Duodenal mucosa (tissue), 2 donors: ENCODE measurements at regions not wholly inside any gene's neighbourhood (a gene's known extent, or its start where the extent isn't known, plus 50 kb on each side); places are given as distances from the start of the nearest gene placed in this dataset.

ENCODE experiments used
- H3K27ac ChIP-seq: one replicate; pipeline ENCODE4 v1.7.0; 2013; ENCODE audit warnings: low read depth, low read length
- H3K27me3 ChIP-seq, 2 donors: one replicate each; pipeline ENCODE4 v1.7.0; 2013; ENCODE audit warnings: low read length in 2 of 2, control low read depth in 1 of 2; ENCODE audit not compliant: insufficient read depth in 2 of 2, control insufficient read depth in 1 of 2
- H3K36me3 ChIP-seq, 2 donors: one replicate each; pipeline ENCODE4 v1.7.0; 2013; ENCODE audit warnings: low read length in 2 of 2, control low read depth in 1 of 2; ENCODE audit not compliant: insufficient read depth in 2 of 2, control insufficient read depth in 1 of 2
- H3K4me1 ChIP-seq, 2 donors: one replicate each; pipeline ENCODE4 v1.7.0; 2013; ENCODE audit warnings: low read length in 2 of 2, control low read depth in 1 of 2; ENCODE audit not compliant: insufficient read depth in 2 of 2, control insufficient read depth in 1 of 2
- H3K4me3 ChIP-seq, 2 donors: one replicate each; pipeline ENCODE4 v1.7.0; 2013; ENCODE audit warnings: low read length in 2 of 2, low read depth in 1 of 2
- H3K9ac ChIP-seq, 2 donors: one replicate each; pipeline ENCODE4 v1.7.0; 2013; ENCODE audit warnings: low read length in 2 of 2, low read depth in 1 of 2
- H3K9me3 ChIP-seq, 2 donors: one replicate each; pipeline ENCODE4 v1.7.0; 2013; ENCODE audit warnings: low read length in 2 of 2, control low read depth in 1 of 2; ENCODE audit not compliant: control insufficient read depth in 1 of 2

DNA sequence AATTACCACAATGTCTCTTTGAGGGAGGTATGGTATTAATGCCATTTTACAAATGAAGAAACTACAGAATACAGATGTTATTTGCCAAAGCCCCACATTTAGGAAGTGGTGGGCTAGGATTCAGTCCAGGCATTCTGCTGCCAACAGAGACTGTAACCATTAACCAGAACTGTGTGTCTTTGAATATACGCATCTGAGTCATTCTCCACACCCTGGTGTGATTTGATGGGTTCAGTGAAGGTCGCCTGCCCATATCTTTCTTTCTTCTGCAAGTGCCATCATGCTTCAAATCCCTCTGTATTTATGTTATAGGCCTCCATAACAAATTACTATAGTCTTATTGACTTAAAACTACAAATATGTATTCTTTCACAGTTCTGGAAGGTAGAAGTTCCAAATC lies 479.0 kb upstream of the DCC start:
- Histone ChIP-seq H3K9ac (no peak overlapping the region), H3K4me3 (no peak overlapping the region), H3K27me3 (no peaks in the 10 kb centered on the region), H3K9me3 (no peaks in the 10 kb centered on the region), H3K36me3 (no peaks in the 10 kb centered on the region), H3K4me1 (no peaks in the 10 kb centered on the region), H3K27ac (no peak overlapping the region)

DNA sequence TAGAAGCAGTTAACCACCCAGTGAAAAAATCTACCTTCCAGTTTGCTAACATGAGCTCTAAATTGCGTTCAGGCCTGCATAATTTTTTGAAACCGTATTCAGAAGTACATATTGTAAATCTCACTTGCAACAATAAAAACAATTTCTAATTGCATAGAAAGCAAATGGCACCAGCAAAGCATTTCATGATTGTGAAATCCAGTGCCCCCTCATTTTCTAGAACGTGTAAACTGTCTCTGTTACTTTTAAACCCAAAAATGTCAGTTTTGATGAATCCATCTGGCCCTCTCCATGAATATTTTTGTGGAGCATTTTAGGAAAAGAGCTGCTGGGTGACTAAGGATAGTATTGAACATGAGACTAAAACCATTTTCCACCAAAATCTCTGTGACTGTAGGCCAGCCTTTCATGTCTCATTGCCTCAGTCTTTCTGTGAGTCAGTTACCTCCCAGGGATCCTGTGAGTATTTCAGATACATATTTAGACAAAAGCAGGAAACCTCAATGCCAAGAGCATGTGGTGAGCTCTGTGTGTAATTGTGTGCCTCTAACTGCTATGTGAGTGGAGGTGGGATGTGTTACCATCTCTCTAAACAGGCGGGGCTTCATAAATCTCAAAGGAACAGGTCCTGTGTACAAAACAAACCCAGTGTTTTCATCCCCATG lies 477.8 kb upstream of the DCC start:
- Histone ChIP-seq H3K27me3 (no peaks in the 10 kb centered on the region), H3K4me1 (no peaks in the 10 kb centered on the region), H3K9ac (no peak overlapping the region), H3K9me3 (no peaks in the 10 kb centered on the region), H3K36me3 (no peaks in the 10 kb centered on the region), H3K27ac (no peak overlapping the region), H3K4me3 (no peak overlapping the region)

DNA sequence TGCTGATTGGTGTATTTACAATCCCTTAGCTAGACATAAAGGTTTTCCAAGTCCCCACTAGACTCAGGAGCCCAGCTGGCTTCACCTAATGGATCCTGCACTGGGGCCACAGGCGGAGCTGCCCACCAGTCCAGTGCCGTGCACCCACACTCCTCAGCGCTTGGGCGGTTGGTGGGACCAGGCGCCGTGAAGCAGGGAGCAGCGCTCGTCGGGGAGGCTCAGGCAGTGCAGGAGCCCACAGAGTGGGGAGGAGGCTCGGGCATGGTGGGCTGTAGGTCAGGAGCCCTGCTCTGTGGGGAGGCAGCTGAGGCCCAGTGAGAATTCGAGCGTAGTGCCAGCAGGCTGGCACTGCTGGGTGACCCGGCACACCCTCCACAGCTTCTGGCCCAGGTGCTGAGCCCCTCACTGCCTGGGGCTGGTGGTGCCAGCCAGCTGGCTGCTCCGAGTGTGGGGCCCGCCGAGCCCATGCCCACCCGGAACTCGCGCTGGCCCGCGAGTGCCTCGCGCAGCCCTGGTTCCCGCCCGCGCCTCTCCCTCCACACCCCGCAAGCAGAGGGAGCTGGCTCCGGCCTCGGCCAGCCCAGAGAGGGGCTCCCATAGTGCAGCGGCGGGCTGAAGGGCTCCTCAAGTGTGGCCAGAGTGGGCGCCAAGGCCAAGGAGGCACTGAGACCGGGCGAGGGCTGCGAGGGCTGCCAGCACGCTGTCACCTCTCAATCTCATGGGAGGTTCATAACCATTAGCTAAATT lies 475.6 kb upstream of the DCC start:
- Histone ChIP-seq H3K27ac (no peak overlapping the region), H3K27me3 (no peaks in the 10 kb centered on the region), H3K36me3 (no peaks in the 10 kb centered on the region)

DNA sequence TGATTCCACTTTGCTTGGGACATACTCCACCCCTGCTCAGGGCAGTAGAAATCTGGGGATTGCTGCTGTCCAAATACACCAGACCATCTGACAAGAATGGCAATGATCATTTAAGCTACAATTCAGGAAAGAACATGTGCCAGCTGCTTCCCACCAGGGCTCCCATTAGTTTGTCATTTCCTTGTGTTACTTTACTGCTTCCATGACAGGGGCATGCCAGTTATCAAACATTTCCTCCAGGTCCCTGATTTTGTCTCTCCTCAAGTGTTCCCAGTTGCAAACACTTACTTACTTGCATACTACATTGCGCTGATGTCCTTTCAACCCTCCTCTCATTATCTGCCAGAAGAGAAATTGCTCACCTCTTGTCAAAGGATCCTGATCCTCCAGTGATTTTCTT lies 474.5 kb upstream of the DCC start:
- Histone ChIP-seq H3K4me3 (no peak overlapping the region), H3K27me3 (no peaks in the 10 kb centered on the region), H3K9me3 (no peaks in the 10 kb centered on the region), H3K9ac (no peak overlapping the region), H3K36me3 (no peaks in the 10 kb centered on the region), H3K27ac (no peak overlapping the region), H3K4me1 (no peaks in the 10 kb centered on the region)

More for the DNA sequence above, 475.6 kb upstream of the DCC start:
- Histone ChIP-seq H3K4me1 (no peaks in the 10 kb centered on the region), H3K9me3 (no peaks in the 10 kb centered on the region), H3K9ac (no peak overlapping the region), H3K4me3 (no peak overlapping the region)

DNA sequence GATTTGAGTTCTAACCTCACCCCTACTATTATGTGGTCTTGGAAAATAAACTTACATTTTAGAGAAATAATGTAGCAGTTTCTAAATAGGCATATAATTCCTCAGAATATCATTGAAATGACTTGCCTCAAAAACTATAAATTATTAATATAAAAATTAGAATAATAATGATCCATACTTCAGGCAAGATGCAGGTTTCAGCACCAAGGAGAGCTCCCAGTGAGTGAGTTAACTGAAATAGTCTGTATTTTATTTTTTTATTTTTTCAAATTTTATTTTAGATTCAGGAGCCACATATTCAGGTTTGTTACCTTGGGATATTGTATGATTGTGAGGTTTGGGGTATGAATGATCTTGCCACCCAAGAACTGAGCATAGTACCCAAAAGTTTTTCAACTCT lies 472.2 kb upstream of the DCC start:
- Histone ChIP-seq H3K9ac (no peak overlapping the region), H3K4me1 (no peaks in the 10 kb centered on the region), H3K27me3 (no peaks in the 10 kb centered on the region), H3K36me3 (no peaks in the 10 kb centered on the region), H3K9me3 (no peaks in the 10 kb centered on the region), H3K4me3 (no peak overlapping the region), H3K27ac (no peak overlapping the region)

DNA sequence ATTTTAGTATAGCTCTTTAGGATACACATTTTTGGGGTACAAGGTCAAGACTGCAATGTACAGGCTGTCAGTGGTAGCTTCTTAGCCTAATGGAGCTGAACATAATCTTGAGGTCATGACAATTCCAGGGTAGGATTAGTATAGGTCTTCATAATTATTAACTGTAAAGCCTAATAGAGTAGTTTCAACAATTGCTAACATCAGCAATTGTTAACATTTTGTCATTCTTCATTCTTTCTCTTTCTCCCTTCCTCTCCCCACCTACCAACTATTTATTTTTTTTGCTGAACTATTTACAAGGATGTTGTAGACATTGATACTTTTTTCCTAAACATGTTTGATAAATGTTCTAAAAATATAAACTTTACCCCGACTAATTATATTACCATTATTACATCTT lies 461.3 kb upstream of the DCC start:
- Histone ChIP-seq H3K27me3 (no peaks in the 10 kb centered on the region), H3K36me3 (no peaks in the 10 kb centered on the region), H3K9me3 (no peaks in the 10 kb centered on the region), H3K4me1 (no peaks in the 10 kb centered on the region), H3K27ac (no peak overlapping the region), H3K4me3 (no peak overlapping the region), H3K9ac (no peak overlapping the region)

DNA sequence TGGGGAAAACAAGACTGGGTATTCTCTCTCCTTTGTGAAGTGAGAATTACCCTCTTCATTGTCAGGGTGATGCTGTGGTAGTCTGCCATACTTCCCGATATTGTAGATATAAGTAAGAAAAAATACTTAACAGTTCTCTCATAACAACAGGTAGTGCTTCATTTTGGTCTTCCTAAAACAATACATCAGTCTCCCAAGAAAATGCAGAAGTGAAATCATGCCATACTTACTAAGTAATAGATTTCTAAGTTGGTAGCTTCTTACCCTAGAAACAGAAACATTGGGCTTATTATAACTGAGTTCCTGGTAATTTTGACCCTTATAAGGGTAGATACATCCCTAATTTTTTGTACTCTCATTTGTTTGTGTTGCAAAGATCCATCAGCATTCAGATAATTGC lies 460.7 kb upstream of the DCC start:
- Histone ChIP-seq H3K9ac (no peak overlapping the region), H3K9me3 (no peaks in the 10 kb centered on the region), H3K27me3 (no peaks in the 10 kb centered on the region), H3K4me1 (no peaks in the 10 kb centered on the region), H3K36me3 (no peaks in the 10 kb centered on the region), H3K4me3 (no peak overlapping the region), H3K27ac (no peak overlapping the region)

DNA sequence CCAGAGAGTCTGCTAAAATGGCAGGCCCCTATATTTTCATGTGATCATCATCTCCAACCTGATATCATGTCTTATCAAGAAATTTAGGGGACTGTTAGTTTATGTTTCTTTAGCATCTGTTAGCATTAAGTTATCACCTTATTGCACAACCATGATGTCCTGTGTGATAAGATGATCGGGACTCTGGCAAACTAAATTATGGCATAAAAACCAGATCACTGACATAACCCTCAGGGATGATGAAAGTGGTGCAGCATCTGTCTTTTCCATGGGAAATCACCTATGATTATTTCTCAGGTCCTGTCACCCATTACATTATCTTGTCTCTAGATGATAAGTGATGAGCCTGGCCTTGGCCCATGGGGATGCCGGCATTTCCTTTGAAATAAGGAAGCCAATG lies 458.6 kb upstream of the DCC start:
- Histone ChIP-seq H3K9ac (no peak overlapping the region), H3K4me3 (no peak overlapping the region), H3K36me3 (no peaks in the 10 kb centered on the region), H3K9me3 (no peaks in the 10 kb centered on the region), H3K27ac (no peak overlapping the region), H3K4me1 (no peaks in the 10 kb centered on the region), H3K27me3 (no peaks in the 10 kb centered on the region)

DNA sequence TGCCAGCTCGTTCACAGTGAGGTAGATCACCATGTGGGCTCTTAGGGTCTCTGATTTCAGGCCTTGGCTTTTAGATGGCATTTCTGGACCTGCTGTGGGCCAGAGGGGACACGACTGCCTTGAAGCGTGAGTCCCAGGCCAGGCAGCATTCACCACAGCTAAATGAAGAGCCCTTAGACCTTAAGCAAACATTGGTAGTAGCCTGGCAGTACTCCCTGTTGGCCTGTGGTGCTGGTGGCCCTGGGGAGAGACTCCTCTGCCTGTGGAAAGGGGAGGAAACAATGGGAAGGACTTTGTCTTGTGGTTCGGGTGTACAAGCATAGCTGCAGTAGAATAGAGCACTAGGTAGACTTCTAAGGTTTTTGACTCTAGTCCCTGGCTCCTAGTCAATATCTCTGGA lies 456.0 kb upstream of the DCC start:
- H3K27me3 ChIP-seq: no peaks in the 10 kb centered on the region
- H3K36me3 ChIP-seq: no peaks in the 10 kb centered on the region
- H3K27ac ChIP-seq: no peak overlapping the region
- no peaks in the 10 kb centered on the region for H3K4me1 ChIP-seq
- no peak overlapping the region for H3K4me3 ChIP-seq
- no peak overlapping the region for H3K9ac ChIP-seq
- H3K9me3 ChIP-seq: no peaks in the 10 kb centered on the region

DNA sequence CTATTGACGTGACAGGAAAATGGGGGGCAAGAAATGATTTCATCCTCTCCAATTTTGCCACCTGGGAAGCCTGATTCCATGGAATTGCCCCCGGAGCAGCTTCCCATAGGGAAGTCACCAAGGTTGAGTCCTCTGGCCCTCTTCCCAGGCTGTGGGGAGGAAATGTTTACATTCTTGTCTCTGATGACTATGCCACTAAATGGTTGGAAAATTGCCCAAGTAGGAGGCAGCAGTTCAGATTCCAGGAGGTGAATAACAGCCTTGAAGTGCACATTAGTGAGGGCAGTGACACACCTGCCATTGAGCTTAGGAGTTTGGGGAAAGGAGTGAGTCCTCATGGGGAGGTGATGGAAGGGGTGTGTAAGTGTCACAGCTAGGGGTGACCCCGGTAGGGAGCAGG lies 449.2 kb upstream of the DCC start:
- Histone ChIP-seq H3K27me3 (no peaks in the 10 kb centered on the region), H3K4me3 (no peak overlapping the region), H3K9me3 (no peaks in the 10 kb centered on the region), H3K9ac (no peak overlapping the region), H3K36me3 (no peaks in the 10 kb centered on the region), H3K27ac (no peak overlapping the region), H3K4me1 (peaks cover 4 to 13% of the 10 kb centered on the region in 2 donors)
